ENCODE measurements at regions not wholly inside any gene's neighbourhood (a gene's known extent, or its start where the extent isn't known, plus 50 kb on each side); places are given as distances from the start of the nearest gene placed in this dataset.

DNA sequence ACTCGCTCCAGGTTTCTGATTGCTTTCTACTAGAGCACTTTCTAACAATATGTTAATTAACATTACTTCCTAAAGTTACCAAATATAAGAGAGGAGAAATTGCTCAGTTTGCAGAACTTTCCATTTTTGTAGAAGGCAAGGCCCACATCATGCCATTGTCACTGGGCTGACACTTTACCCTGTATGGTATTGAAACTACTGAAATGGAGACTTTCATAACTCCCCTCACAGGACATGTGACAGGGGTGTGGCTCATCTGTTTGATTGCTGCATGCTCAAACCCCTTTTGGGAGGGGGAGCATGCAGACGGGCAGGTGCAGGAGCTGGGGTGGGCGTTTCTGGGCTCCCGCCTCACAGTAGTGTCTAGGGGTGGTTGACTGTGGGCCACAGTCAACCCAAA is 206.3 kb upstream of the GHR start:
- H3K27ac ChIP-seq (ENCODE audit: insufficient read depth, low read length): no peak overlapping the region
- no peak overlapping the region for H2AFZ ChIP-seq (ENCODE audit: low read length)
- no peaks in the 10 kb centered on the region for H3K9me3 ChIP-seq (ENCODE audit: control insufficient read depth, insufficient read depth, low read depth, low read length)
- H3K79me2 ChIP-seq (ENCODE audit: control insufficient read depth, insufficient read depth, low read length): no peaks in the 10 kb centered on the region
- no peaks in the 10 kb centered on the region for H4K20me1 ChIP-seq (ENCODE audit: control insufficient read depth, extremely low read depth, insufficient read depth, low read length)
- no peak overlapping the region for H3K9ac ChIP-seq (ENCODE audit: insufficient read depth, low read length)
- no peak overlapping the region for H3K4me2 ChIP-seq (ENCODE audit: extremely low read depth, insufficient read depth, low read length)
- no peak for DNase-seq (ENCODE audit: low read depth in 2 of 2)
- no peaks in the 10 kb centered on the region for H3K4me1 ChIP-seq (ENCODE audit: control insufficient read depth, extremely low read depth, insufficient read depth, low read length)
- TF ChIP-seq, protein P1, sequence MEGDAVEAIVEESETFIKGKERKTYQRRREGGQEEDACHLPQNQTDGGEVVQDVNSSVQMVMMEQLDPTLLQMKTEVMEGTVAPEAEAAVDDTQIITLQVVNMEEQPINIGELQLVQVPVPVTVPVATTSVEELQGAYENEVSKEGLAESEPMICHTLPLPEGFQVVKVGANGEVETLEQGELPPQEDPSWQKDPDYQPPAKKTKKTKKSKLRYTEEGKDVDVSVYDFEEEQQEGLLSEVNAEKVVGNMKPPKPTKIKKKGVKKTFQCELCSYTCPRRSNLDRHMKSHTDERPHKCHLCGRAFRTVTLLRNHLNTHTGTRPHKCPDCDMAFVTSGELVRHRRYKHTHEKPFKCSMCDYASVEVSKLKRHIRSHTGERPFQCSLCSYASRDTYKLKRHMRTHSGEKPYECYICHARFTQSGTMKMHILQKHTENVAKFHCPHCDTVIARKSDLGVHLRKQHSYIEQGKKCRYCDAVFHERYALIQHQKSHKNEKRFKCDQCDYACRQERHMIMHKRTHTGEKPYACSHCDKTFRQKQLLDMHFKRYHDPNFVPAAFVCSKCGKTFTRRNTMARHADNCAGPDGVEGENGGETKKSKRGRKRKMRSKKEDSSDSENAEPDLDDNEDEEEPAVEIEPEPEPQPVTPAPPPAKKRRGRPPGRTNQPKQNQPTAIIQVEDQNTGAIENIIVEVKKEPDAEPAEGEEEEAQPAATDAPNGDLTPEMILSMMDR (conservative IDR thresholded peaks at IDR 0.05 in 1 of 2, IDR thresholded peaks at IDR 0.05 in 1 of 2; ENCODE audit: low read depth in 1 of 2, low read length in 2 of 2): no peak
- no peak for TF ChIP-seq EZH2 (IDR thresholded peaks at IDR 0.05; ENCODE audit: low read length, missing control alignments)
- no peaks in the 10 kb centered on the region for H3K36me3 ChIP-seq (ENCODE audit: control insufficient read depth, insufficient read depth, low read length)
- no peaks in the 10 kb centered on the region for H3K27me3 ChIP-seq (ENCODE audit: control insufficient read depth, insufficient read depth, low read length)
- H3K4me3 ChIP-seq (replicated peaks in 1 of 4; ENCODE audit: control extremely low read depth in 1 of 4, insufficient read depth in 1 of 4, low read depth in 3 of 4, low read length in 4 of 4): no peak overlapping the region

DNA sequence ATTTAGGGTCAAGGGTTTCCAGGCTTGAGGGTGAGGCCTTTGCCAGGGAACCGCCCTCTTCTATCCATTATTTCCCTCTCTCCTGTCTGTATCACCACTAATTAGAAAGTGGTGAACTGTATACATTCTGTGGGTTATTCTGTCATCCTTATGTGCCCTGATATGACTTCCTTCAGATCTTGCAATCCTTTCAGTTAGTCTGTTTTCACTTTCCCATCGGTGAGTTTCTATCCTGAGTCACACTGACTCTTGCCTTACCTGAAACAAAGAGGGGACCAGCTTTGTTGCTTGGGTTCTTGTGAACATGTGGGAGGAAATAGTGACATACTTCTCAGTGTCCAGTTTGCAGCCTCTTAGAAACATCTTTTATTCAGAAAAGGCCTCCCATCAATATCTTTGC is 205.4 kb upstream of the GHR start:
- TF ChIP-seq EZH2 (IDR thresholded peaks at IDR 0.05; ENCODE audit: low read length, missing control alignments): no peak
- TF ChIP-seq, protein P1 (conservative IDR thresholded peaks at IDR 0.05 in 1 of 2, IDR thresholded peaks at IDR 0.05 in 1 of 2; ENCODE audit: low read depth in 1 of 2, low read length in 2 of 2): no peak
- H3K4me1 ChIP-seq (ENCODE audit: control insufficient read depth, extremely low read depth, insufficient read depth, low read length): no peaks in the 10 kb centered on the region
- no peaks in the 10 kb centered on the region for H3K36me3 ChIP-seq (ENCODE audit: control insufficient read depth, insufficient read depth, low read length)
- no peak overlapping the region for H3K27ac ChIP-seq (ENCODE audit: insufficient read depth, low read length)
- no peaks in the 10 kb centered on the region for H4K20me1 ChIP-seq (ENCODE audit: control insufficient read depth, extremely low read depth, insufficient read depth, low read length)
- no peak overlapping the region for H2AFZ ChIP-seq (ENCODE audit: low read length)
- DNase-seq (ENCODE audit: low read depth in 2 of 2): no peak
- H3K9ac ChIP-seq (ENCODE audit: insufficient read depth, low read length): no peak overlapping the region
- no peak overlapping the region for H3K4me3 ChIP-seq (replicated peaks in 1 of 4; ENCODE audit: control extremely low read depth in 1 of 4, insufficient read depth in 1 of 4, low read depth in 3 of 4, low read length in 4 of 4)
- no peak overlapping the region for H3K4me2 ChIP-seq (ENCODE audit: extremely low read depth, insufficient read depth, low read length)
- H3K79me2 ChIP-seq (ENCODE audit: control insufficient read depth, insufficient read depth, low read length): no peaks in the 10 kb centered on the region
- no peaks in the 10 kb centered on the region for H3K9me3 ChIP-seq (ENCODE audit: control insufficient read depth, insufficient read depth, low read depth, low read length)
- H3K27me3 ChIP-seq (ENCODE audit: control insufficient read depth, insufficient read depth, low read length): no peaks in the 10 kb centered on the region

DNA sequence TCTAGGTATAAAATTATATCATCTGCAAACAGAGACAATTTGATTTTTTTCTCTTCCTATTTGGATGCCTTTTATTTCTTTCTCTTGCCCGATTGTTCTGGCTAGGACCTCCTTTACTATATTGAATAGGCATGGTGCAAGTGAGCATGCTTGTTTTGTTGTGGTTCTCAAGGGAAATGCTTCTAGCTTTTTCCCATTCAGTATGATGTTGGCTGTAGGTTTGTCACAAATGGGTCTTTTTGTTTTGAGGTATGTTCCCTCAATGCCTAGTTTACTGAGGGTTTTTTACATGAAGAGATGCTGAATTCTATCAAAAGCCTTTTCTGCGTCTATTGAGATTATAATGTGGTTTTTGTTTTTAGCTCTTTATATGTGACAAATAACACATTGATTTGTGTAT is 198.2 kb upstream of the GHR start:
- Histone ChIP-seq H3K4me2 (ENCODE audit: extremely low read depth, insufficient read depth, low read length) (no peak overlapping the region), H3K4me1 (ENCODE audit: control insufficient read depth, extremely low read depth, insufficient read depth, low read length) (no peaks in the 10 kb centered on the region), H2AFZ (ENCODE audit: low read length) (no peak overlapping the region), H3K9me3 (ENCODE audit: control insufficient read depth, insufficient read depth, low read depth, low read length) (no peaks in the 10 kb centered on the region), H3K4me3 (replicated peaks in 1 of 4; ENCODE audit: control extremely low read depth in 1 of 4, insufficient read depth in 1 of 4, low read depth in 3 of 4, low read length in 4 of 4) (no peak overlapping the region), H3K36me3 (ENCODE audit: control insufficient read depth, insufficient read depth, low read length) (no peaks in the 10 kb centered on the region), H3K9ac (ENCODE audit: insufficient read depth, low read length) (no peak overlapping the region), H3K27ac (ENCODE audit: insufficient read depth, low read length) (no peak overlapping the region), H4K20me1 (ENCODE audit: control insufficient read depth, extremely low read depth, insufficient read depth, low read length) (no peaks in the 10 kb centered on the region), H3K79me2 (ENCODE audit: control insufficient read depth, insufficient read depth, low read length) (no peaks in the 10 kb centered on the region), H3K27me3 (ENCODE audit: control insufficient read depth, insufficient read depth, low read length) (no peaks in the 10 kb centered on the region)
- DNase-seq (ENCODE audit: low read depth in 2 of 2): no peak
- no peak for TF ChIP-seq EZH2 (IDR thresholded peaks at IDR 0.05; ENCODE audit: low read length, missing control alignments)
- TF ChIP-seq, protein P1 (conservative IDR thresholded peaks at IDR 0.05 in 1 of 2, IDR thresholded peaks at IDR 0.05 in 1 of 2; ENCODE audit: low read depth in 1 of 2, low read length in 2 of 2): no peak

Measured in fibroblast of lung (primary cell).